Pancreas (tissue), 10 donors: ENCODE measurements at regions not wholly inside any gene's neighbourhood (a gene's known extent, or its start where the extent isn't known, plus 50 kb on each side); places are given as distances from the start of the nearest gene placed in this dataset.

Experiments used
- ATAC-seq, 4 donors: fragments of 200-7000 bp; cut with Tn5 transposase; one replicate each; pipeline versions ENCODE4 v1.8.0 to v1.9.1; 2020; ENCODE audit warnings: mild to moderate bottlenecking in 4 of 4, moderate library complexity in 4 of 4
- DNase-seq, 6 donors: peaks; one replicate each; pipeline ENCODE4 v3.0.0-alpha.2; 2020
- FAIRE-seq: peaks from 2 replicates; lab custom pipeline; 2012; peaks lifted over from hg19 to GRCh38; lab: Jason Lieb, UNC
- H3K27ac ChIP-seq, 4 donors: fragments of 200-600 bp; sonication (generic); 1 replicate in 3 of 4; 2 replicates in 1 of 4; pipeline versions ENCODE4 v1.5.0 to v1.8.0; 2020
- H3K27me3 ChIP-seq, 4 donors: fragments of 200-600 bp; one replicate each; pipeline ENCODE4 v1.8.0; 2021
- H3K36me3 ChIP-seq, 3 donors: fragments of 200-600 bp; sonication (generic) in 1 of 3; one replicate each; pipeline versions ENCODE4 v1.5.0 to v1.8.0; 2020 to 2021
- H3K4me1 ChIP-seq, 3 donors: fragments of 200-600 bp; one replicate each; pipeline ENCODE4 v1.8.0; 2021
- H3K4me3 ChIP-seq, 4 donors: fragments of 200-600 bp; sonication (generic) in 2 of 4; one replicate each; pipeline versions ENCODE4 v1.5.0 to v1.8.0; 2020 to 2021
- H3K9me3 ChIP-seq, 4 donors: fragments of 200-600 bp; one replicate each; pipeline ENCODE4 v1.8.0; 2021
- whole genome bisulfite sequencing, 2 donors: extraction: QIAGEN DNeasy Blood & Tissue Kit; methylation state at CpG; one replicate each; pipeline ENCODE4 v1.1.7; 2013; 5-methylcytosine and 5-hydroxymethylcytosine counted together
- intact Hi-C, 3 donors: fragments of 100-400 bp; cut with DNase I; formaldehyde crosslinking; loops; one replicate each; pipeline versions ENCODE4 v1.11.1 to v1.14.2; 2022
- TF ChIP-seq, protein P1 (sequence below), 4 donors: fragments of 200-600 bp; sonication (generic) in 3 of 4; IDR thresholded peaks; one replicate each; pipeline versions ENCODE4 v1.5.0 to v1.8.0; 2021; ENCODE audit warnings: antibody characterized with exemption in 4 of 4
- donor health status: healthy with polysubstance abuse.
- donor health status: DM: no; HTN: no; CAD: no; lungs with moderate emphysema.
- donor health status: DM: no; HTN: no; CAD: no.
- donor health status: control.
- donor health status: control.
- donor health status: Bipolar disorder and iron deficiency.
- donor health status: DM: yes; HTN: yes; CAD: no.
- donor health status: DM: no; HTN: no; CAD: no.
- donor health status: DM: no; HTN: no; CAD: no.
- donor health status: DM: yes; HTN: yes; CAD: no.

DNA sequence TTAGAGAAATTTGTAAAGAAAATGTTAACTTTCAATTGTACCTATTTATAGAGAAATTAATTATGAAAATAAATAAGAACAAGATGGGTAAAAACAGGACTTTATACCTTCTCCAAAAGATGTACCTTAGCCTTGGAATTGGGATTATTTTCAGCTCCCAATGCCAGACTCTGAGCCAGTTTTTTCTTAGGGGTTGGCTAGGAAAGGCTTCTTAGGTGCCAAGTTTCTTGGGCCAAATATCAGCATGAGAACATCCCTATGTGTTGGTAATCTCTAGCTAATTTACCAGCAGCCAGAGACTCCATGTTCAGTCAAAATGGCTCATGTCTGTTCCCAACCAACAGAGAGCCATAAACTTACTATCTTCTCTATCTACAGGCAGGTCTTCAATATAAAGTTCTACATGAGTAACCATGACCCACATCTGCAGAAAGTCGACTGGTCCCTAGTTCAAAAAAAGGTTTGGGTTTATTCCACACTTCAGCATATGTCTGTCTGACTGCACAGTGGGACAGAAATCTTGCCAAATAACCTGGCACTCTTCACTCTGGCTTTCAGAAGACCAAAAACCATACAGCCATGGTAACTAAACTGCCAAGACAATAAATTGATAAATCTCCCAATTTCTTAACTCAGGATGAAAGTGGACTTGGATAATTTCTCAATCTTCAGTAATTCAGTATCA lies 380.5 kb upstream of the RASGEF1B start:
- TF ChIP-seq, protein P1, sequence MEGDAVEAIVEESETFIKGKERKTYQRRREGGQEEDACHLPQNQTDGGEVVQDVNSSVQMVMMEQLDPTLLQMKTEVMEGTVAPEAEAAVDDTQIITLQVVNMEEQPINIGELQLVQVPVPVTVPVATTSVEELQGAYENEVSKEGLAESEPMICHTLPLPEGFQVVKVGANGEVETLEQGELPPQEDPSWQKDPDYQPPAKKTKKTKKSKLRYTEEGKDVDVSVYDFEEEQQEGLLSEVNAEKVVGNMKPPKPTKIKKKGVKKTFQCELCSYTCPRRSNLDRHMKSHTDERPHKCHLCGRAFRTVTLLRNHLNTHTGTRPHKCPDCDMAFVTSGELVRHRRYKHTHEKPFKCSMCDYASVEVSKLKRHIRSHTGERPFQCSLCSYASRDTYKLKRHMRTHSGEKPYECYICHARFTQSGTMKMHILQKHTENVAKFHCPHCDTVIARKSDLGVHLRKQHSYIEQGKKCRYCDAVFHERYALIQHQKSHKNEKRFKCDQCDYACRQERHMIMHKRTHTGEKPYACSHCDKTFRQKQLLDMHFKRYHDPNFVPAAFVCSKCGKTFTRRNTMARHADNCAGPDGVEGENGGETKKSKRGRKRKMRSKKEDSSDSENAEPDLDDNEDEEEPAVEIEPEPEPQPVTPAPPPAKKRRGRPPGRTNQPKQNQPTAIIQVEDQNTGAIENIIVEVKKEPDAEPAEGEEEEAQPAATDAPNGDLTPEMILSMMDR (IDR thresholded peaks at IDR 0.05) = no peak
- Histone ChIP-seq H3K9me3 (no peaks in the 10 kb centered on the region), H3K36me3 (no peaks in the 10 kb centered on the region), H3K4me3 (no peak overlapping the region), H3K27me3 (no peaks in the 10 kb centered on the region), H3K4me1 (no peaks in the 10 kb centered on the region), H3K27ac (no peak overlapping the region)
- no peak for FAIRE-seq
- no peak for DNase-seq
- intact Hi-C loops = loop anchor here in 1 of 3 donors (10.0 kb wide), 1 partner anchor 387 kb away; no protein-coding TSS in a partner anchor
- no peak for ATAC-seq
- 57 to 59% methylated on average over 1 of the region's 1 CpG for WGBS, 2 donors

DNA sequence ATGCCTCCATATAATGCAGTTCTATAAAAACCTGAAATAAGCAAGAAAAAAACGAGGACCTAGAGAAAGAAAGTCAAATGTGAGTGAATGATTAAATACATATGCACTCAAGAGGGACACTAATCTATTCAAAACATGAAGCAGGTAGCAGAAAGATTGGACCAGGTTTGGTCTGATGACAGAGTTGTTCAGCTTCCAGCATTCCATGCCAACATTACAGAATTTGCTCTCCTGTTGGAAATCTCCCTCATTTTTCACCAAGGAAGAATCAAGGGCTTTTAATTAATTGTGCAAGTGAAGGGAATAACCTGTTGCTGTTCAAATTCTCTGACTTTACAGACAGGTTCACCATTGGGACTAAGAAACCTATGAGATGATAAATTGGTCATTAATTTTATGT lies 379.0 kb upstream of the RASGEF1B start:
- no peaks in the 10 kb centered on the region for H3K4me1 ChIP-seq
- TF ChIP-seq, protein P1 (IDR thresholded peaks at IDR 0.05) = no peak
- H3K9me3 ChIP-seq = no peaks in the 10 kb centered on the region
- H3K4me3 ChIP-seq = no peak overlapping the region
- 18 to 20% methylated on average over 1 of the region's 1 CpG for WGBS, 2 donors
- H3K27me3 ChIP-seq = no peaks in the 10 kb centered on the region
- H3K27ac ChIP-seq = no peak overlapping the region
- DNase-seq (no peak), ATAC-seq (no peak), FAIRE-seq (no peak)
- no peaks in the 10 kb centered on the region for H3K36me3 ChIP-seq
- intact Hi-C loops = loop anchor here in 1 of 3 donors (10.0 kb wide), 1 partner anchor 386 kb away; no protein-coding TSS in a partner anchor

DNA sequence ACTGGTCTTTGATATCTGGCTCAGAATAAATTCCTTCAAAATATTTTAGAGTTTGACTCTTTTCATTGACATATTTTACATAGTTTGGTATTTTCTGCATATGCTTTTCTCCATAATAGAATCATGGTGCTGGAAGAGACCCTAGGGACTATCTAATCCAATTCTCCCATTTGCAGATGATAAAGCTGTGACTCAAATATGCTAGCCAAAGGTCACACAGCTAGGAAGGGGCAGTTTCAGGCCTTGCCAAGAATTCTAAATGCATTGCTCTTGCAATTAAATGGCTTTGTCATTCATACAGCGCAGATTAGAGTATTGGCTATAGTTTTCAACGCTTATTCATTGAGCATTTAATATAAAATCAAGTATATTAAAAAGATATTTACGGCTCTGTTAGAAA lies 374.1 kb upstream of the RASGEF1B start:
- intact Hi-C loops = no loop called here
- Histone ChIP-seq H3K9me3 (no peaks in the 10 kb centered on the region), H3K4me3 (no peak overlapping the region), H3K36me3 (no peaks in the 10 kb centered on the region), H3K27me3 (no peaks in the 10 kb centered on the region), H3K4me1 (no peaks in the 10 kb centered on the region), H3K27ac (no peak overlapping the region)
- 59 to 83% methylated on average over 3 of the region's 3 CpGs for WGBS, 2 donors
- TF ChIP-seq, protein P1 (IDR thresholded peaks at IDR 0.05) = no peak
- FAIRE-seq (no peak), ATAC-seq (no peak), DNase-seq (no peak)

DNA sequence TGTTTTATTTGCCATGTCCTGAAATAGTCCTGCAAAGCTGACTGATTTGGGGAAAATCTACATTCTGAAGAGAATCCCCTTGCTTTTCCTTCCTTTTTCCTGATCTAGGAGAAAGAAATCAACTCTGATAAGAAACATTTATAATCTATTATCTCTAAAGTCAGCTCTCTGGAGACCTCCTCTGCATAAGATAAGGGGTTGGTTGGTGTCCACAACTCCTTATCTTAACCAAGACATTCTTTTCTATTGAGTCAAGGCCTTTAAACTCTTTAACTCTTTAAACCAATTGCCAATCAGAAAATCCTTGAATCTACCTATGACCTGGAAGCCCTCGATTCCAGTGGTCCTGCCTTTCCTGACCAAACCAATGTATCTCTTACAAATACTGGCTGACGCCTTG lies 373.6 kb upstream of the RASGEF1B start:
- H3K27me3 ChIP-seq = no peaks in the 10 kb centered on the region
- no peaks in the 10 kb centered on the region for H3K36me3 ChIP-seq
- H3K9me3 ChIP-seq = no peaks in the 10 kb centered on the region
- DNase-seq (no peak), FAIRE-seq (no peak), ATAC-seq (no peak)
- intact Hi-C loops = no loop called here
- H3K27ac ChIP-seq = no peak overlapping the region
- 64 to 74% methylated on average over 2 of the region's 2 CpGs for WGBS, 2 donors
- TF ChIP-seq, protein P1 (IDR thresholded peaks at IDR 0.05) = no peak
- H3K4me3 ChIP-seq = no peak overlapping the region
- H3K4me1 ChIP-seq = no peaks in the 10 kb centered on the region

DNA sequence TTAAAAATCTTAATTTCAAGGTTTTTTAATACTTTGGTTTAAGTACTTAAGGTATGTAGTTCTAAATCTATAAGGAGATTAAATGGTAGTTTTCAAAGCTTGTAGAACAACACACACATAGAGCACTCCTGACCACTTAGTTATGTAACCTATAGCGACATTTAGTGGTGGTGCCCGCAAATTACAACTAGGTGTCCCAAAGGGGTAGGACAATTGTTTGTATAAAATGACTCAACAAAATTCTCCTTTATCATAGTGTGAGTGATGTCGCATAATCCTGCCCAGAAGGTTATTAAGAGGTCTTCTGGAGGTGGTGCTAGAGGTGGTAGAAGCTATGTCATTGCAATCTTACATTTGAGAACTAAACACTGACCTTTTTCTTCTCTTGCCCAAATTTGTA lies 373.0 kb upstream of the RASGEF1B start:
- FAIRE-seq = peak; percentile 97
- intact Hi-C loops = loop anchor here in 1 of 3 donors (5.0 kb wide), 1 partner anchor 377 kb away; no protein-coding TSS in a partner anchor
- no peak overlapping the region for H3K27ac ChIP-seq
- peak in 5 of 6 donors; percentile 55 to 81 (median 67) for DNase-seq
- TF ChIP-seq, protein P1 (IDR thresholded peaks at IDR 0.05) = peak; percentile 43 to 72 (median 55)
- ATAC-seq = peak; percentile 96 to 100 (median 98)
- 0 to 4% methylated on average over 3 of the region's 3 CpGs for WGBS, 2 donors
- no peak overlapping the region for H3K4me3 ChIP-seq
- no peaks in the 10 kb centered on the region for H3K36me3 ChIP-seq
- H3K4me1 ChIP-seq = no peaks in the 10 kb centered on the region
- no peaks in the 10 kb centered on the region for H3K27me3 ChIP-seq
- H3K9me3 ChIP-seq = no peaks in the 10 kb centered on the region
